ENCODE measurements at regions not wholly inside any gene's neighbourhood (a gene's known extent, or its start where the extent isn't known, plus 50 kb on each side); places are given as distances from the start of the nearest gene placed in this dataset.

- POLR2A ChIA-PET: no interaction called here
- no peaks in the 10 kb centered on the region for H3K36me3 Mint-ChIP-seq (ENCODE audit: insufficient read depth, unreplicated experiment)
- Histone ChIP-seq H3K27me3 (replicated peaks; ENCODE audit: control insufficient read depth, insufficient read depth, low read length) (no peaks in the 10 kb centered on the region), H3K4me3 (ENCODE audit: low read depth, low read length) (no peak overlapping the region), H3K36me3 (ENCODE audit: control insufficient read depth, insufficient read depth, low read length) (no peaks in the 10 kb centered on the region), H3K9me3 (no peaks in the 10 kb centered on the region), H3K4me1 (no peaks in the 10 kb centered on the region)
- no peaks in the 10 kb centered on the region for H3K27me3 Mint-ChIP-seq (ENCODE audit: insufficient read depth, unreplicated experiment)
- no peaks in the 10 kb centered on the region for H3K4me1 Mint-ChIP-seq (ENCODE audit: low read depth, unreplicated experiment)
- CTCF ChIA-PET: no interaction called here
- TF ChIP-seq, protein P1, sequence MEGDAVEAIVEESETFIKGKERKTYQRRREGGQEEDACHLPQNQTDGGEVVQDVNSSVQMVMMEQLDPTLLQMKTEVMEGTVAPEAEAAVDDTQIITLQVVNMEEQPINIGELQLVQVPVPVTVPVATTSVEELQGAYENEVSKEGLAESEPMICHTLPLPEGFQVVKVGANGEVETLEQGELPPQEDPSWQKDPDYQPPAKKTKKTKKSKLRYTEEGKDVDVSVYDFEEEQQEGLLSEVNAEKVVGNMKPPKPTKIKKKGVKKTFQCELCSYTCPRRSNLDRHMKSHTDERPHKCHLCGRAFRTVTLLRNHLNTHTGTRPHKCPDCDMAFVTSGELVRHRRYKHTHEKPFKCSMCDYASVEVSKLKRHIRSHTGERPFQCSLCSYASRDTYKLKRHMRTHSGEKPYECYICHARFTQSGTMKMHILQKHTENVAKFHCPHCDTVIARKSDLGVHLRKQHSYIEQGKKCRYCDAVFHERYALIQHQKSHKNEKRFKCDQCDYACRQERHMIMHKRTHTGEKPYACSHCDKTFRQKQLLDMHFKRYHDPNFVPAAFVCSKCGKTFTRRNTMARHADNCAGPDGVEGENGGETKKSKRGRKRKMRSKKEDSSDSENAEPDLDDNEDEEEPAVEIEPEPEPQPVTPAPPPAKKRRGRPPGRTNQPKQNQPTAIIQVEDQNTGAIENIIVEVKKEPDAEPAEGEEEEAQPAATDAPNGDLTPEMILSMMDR (IDR thresholded peaks at IDR 0.05; ENCODE audit: insufficient read depth in 1 of 2, low read depth in 1 of 2, low read length in 1 of 2, severe bottlenecking in 1 of 2, unreplicated experiment in 1 of 2): no peak
- intact Hi-C loops (cut with micrococcal nuclease; ENCODE audit: unreplicated experiment): no loop called here
- no peak for DNase-seq
- no TSS peak for BruUV-seq (replicated peaks)
- H3K4me3 Mint-ChIP-seq (ENCODE audit: unreplicated experiment): no peak overlapping the region
- no peaks in the 10 kb centered on the region for H3K9me3 Mint-ChIP-seq (ENCODE audit: unreplicated experiment)
- H3K27ac Mint-ChIP-seq (ENCODE audit: unreplicated experiment): no peak overlapping the region
Measured at GRCh38 chr3:84125760-84126159, 833.0 kb upstream of the CADM2 start.

DNA sequence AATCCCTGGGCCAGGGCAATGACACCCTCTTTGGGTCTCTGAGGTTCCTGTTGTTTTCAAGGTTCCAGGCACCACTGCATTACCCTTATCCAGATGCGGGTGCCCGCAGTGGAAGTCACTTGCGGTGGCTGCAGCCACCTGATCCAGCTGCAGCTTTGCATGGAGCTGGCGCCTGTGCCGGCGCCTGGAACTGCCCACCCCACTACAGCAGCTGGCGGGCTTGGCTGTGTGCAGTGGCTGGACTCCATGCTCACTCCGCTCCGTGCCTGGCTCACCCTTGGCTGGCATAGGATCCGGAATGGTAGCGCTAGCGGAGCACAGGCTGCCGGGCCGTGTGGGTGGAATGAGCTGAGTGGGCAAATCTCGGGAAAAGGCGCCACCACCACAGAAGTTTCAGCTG lies 832.6 kb upstream of the CADM2 start:
- no peaks in the 10 kb centered on the region for H3K4me1 Mint-ChIP-seq (ENCODE audit: low read depth, unreplicated experiment)
- no peak overlapping the region for H3K27ac Mint-ChIP-seq (ENCODE audit: unreplicated experiment)
- ChIA-PET CTCF (no interaction called here), POLR2A (no interaction called here)
- Histone ChIP-seq H3K9me3 (no peaks in the 10 kb centered on the region), H3K4me1 (no peaks in the 10 kb centered on the region), H3K4me3 (ENCODE audit: low read depth, low read length) (no peak overlapping the region), H3K27me3 (replicated peaks; ENCODE audit: control insufficient read depth, insufficient read depth, low read length) (no peaks in the 10 kb centered on the region), H3K36me3 (ENCODE audit: control insufficient read depth, insufficient read depth, low read length) (no peaks in the 10 kb centered on the region)
- H3K27me3 Mint-ChIP-seq (ENCODE audit: insufficient read depth, unreplicated experiment): no peaks in the 10 kb centered on the region
- intact Hi-C loops (cut with micrococcal nuclease; ENCODE audit: unreplicated experiment): no loop called here
- TF ChIP-seq, protein P1 (IDR thresholded peaks at IDR 0.05; ENCODE audit: insufficient read depth in 1 of 2, low read depth in 1 of 2, low read length in 1 of 2, severe bottlenecking in 1 of 2, unreplicated experiment in 1 of 2): no peak
- no peaks in the 10 kb centered on the region for H3K36me3 Mint-ChIP-seq (ENCODE audit: insufficient read depth, unreplicated experiment)
- BruUV-seq (replicated peaks): no TSS peak
- H3K4me3 Mint-ChIP-seq (ENCODE audit: unreplicated experiment): no peak overlapping the region
- H3K9me3 Mint-ChIP-seq (ENCODE audit: unreplicated experiment): no peaks in the 10 kb centered on the region
- no peak for DNase-seq

GRCh38 chr3:84128024-84128423 lies 830.8 kb upstream of the CADM2 start:
- Mint-ChIP-seq H3K9me3 (ENCODE audit: unreplicated experiment) (no peaks in the 10 kb centered on the region), H3K4me1 (ENCODE audit: low read depth, unreplicated experiment) (no peaks in the 10 kb centered on the region), H3K27me3 (ENCODE audit: insufficient read depth, unreplicated experiment) (no peaks in the 10 kb centered on the region), H3K36me3 (ENCODE audit: insufficient read depth, unreplicated experiment) (no peaks in the 10 kb centered on the region), H3K27ac (ENCODE audit: unreplicated experiment) (no peak overlapping the region), H3K4me3 (ENCODE audit: unreplicated experiment) (no peak overlapping the region)
- Histone ChIP-seq H3K36me3 (ENCODE audit: control insufficient read depth, insufficient read depth, low read length) (no peaks in the 10 kb centered on the region), H3K9me3 (no peaks in the 10 kb centered on the region), H3K27me3 (replicated peaks; ENCODE audit: control insufficient read depth, insufficient read depth, low read length) (no peaks in the 10 kb centered on the region), H3K4me3 (ENCODE audit: low read depth, low read length) (no peak overlapping the region), H3K4me1 (no peaks in the 10 kb centered on the region)
- no peak for DNase-seq
- TF ChIP-seq, protein P1 (IDR thresholded peaks at IDR 0.05; ENCODE audit: insufficient read depth in 1 of 2, low read depth in 1 of 2, low read length in 1 of 2, severe bottlenecking in 1 of 2, unreplicated experiment in 1 of 2): no peak
- intact Hi-C loops (cut with micrococcal nuclease; ENCODE audit: unreplicated experiment): no loop called here
- CTCF ChIA-PET: no interaction called here
- BruUV-seq (replicated peaks): no TSS peak
- POLR2A ChIA-PET: no interaction called here
